OCI-LY7 (cell line): ENCODE measurements at regions not wholly inside any gene's neighbourhood (a gene's known extent, or its start where the extent isn't known, plus 50 kb on each side); places are given as distances from the start of the nearest gene placed in this dataset.

ENCODE experiments used
- EZH2phosphoT487 ChIP-seq: fragments of 200-600 bp; sonication (generic); IDR thresholded peaks from 2 replicates; pipeline ENCODE4 v1.6.1; 2018; ENCODE audit warnings: low read depth, borderline replicate concordance, mild to moderate bottlenecking, mixed run types, antibody characterized with exemption, low read length, moderate library complexity, mixed read lengths
- TF ChIP-seq, protein P1 (sequence below): fragments of 200-600 bp; sonication (generic); conservative IDR thresholded peaks from 2 replicates; pipeline ENCODE4 v1.5.1; 2014; ENCODE audit warnings: mild to moderate bottlenecking, antibody characterized with exemption, low read length, moderate library complexity, mixed read lengths

DNA sequence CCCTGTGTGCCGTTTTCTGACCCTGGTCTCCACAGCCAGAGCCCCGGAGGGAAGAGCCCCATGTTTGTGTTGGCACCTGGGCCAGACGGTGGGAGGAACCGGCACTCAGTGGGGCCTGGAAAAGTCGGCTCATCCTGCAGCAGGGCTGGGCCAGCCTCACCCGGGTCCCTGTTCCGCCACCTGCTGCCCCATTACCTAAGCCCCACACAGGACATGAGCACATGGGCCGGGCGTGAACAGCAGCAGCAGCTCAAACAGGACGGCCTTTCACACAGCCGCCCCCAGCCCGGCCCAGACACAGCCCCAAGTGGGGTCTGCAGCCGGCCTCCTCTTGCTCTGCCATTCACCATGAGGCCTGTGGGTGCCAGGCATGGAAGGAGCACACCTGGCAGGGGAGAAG is 302.4 kb downstream of the MN1 start:
- TF ChIP-seq, protein P1, sequence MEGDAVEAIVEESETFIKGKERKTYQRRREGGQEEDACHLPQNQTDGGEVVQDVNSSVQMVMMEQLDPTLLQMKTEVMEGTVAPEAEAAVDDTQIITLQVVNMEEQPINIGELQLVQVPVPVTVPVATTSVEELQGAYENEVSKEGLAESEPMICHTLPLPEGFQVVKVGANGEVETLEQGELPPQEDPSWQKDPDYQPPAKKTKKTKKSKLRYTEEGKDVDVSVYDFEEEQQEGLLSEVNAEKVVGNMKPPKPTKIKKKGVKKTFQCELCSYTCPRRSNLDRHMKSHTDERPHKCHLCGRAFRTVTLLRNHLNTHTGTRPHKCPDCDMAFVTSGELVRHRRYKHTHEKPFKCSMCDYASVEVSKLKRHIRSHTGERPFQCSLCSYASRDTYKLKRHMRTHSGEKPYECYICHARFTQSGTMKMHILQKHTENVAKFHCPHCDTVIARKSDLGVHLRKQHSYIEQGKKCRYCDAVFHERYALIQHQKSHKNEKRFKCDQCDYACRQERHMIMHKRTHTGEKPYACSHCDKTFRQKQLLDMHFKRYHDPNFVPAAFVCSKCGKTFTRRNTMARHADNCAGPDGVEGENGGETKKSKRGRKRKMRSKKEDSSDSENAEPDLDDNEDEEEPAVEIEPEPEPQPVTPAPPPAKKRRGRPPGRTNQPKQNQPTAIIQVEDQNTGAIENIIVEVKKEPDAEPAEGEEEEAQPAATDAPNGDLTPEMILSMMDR = no peak
- no peak for TF ChIP-seq EZH2phosphoT487
